ENCODE measurements at regions not wholly inside any gene's neighbourhood (a gene's known extent, or its start where the extent isn't known, plus 50 kb on each side); places are given as distances from the start of the nearest gene placed in this dataset.
"Not testable (repeated sequence)": the region's sequence is repeated elsewhere in the genome, so short reads cannot be mapped to it uniquely, and the experiment has no call there.

GRCh38 chr18:28240626-28241025 is 63.7 kb upstream of the CDH2 start:
- H3K4me1 ChIP-seq (ENCODE audit: control insufficient read depth, insufficient read depth, low read length); H3K27me3 ChIP-seq (ENCODE audit: control insufficient read depth, insufficient read depth, low read length); H3K9ac ChIP-seq (ENCODE audit: low read length); H3K4me3 ChIP-seq (ENCODE audit: low read length); H3K27ac ChIP-seq (ENCODE audit: low read depth, low read length); H3K36me3 ChIP-seq (ENCODE audit: control insufficient read depth, insufficient read depth, low read length): not testable (repeated sequence)

- H3K36me3 ChIP-seq (ENCODE audit: control insufficient read depth, insufficient read depth, low read length), result no peaks in the 10 kb centered on the region
- H3K4me1 ChIP-seq (ENCODE audit: control insufficient read depth, insufficient read depth, low read length), result no peaks in the 10 kb centered on the region
- H3K9ac ChIP-seq (ENCODE audit: low read length), result no peak overlapping the region
- no peak overlapping the region for H3K4me3 ChIP-seq (ENCODE audit: low read length)
- no peaks in the 10 kb centered on the region for H3K27me3 ChIP-seq (ENCODE audit: control insufficient read depth, insufficient read depth, low read length)
- no peak overlapping the region for H3K27ac ChIP-seq (ENCODE audit: low read depth, low read length)
These were observed 59.6 kb upstream of the CDH2 start for GRCh38 chr18:28236487-28236886.
